GM19372 (cell line): ENCODE measurements at regions not wholly inside any gene's neighbourhood (a gene's known extent, or its start where the extent isn't known, plus 50 kb on each side); places are given as distances from the start of the nearest gene placed in this dataset.
A peak's percentile ranks its signal among the peaks of the same experiment; 100 is the strongest.
"Not testable (repeated sequence)": the region's sequence is repeated elsewhere in the genome, so short reads cannot be mapped to it uniquely, and the experiment has no call there.

Experiments
- ATAC-seq: cut with Tn5 transposase; IDR thresholded peaks from one replicate; pipeline ENCODE4 v1.9.1; 2021; ENCODE audit warnings: mild to moderate bottlenecking, low read depth, moderate library complexity; ENCODE audit not compliant: unreplicated experiment

DNA sequence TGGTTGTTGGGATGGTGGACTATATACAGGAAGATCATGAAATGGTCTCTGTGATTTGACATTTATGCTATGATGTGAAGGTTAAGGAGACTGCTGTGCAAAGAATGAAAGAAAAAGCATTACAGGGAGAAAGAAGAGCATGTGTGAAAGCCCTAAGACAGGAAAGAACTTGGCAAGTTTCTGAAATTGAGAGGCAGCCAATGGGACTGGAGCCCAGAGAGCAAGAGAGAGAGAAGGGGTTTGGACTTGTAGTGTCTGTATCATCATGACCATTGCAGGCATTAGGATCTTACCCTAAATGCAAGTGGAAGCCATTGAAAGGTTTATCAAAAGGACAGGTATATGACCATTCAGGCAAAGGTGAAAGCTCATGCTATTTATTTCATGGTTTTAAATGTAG is 147.1 kb downstream of the NAA11 start:
- ATAC-seq, result no peak

DNA sequence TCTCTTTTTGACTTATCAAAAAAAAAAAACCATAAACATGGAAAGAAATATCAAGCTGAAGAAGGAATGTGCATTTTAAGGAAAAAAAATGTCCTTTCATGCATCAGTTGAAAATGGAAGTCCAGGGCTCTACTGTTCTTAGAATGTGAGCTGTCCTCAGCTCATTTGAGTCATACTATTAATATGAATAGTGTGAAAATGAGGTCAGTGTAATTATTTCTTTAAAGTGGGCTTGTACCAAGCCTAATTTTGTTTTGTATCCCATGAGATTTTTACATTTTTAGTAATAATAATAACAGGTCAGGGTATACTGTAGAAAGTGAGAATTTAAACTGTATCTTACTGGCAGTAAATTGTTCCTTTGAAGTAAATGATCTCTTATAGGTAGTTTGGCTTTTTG is 148.5 kb downstream of the NAA11 start:
- no peak for ATAC-seq

DNA sequence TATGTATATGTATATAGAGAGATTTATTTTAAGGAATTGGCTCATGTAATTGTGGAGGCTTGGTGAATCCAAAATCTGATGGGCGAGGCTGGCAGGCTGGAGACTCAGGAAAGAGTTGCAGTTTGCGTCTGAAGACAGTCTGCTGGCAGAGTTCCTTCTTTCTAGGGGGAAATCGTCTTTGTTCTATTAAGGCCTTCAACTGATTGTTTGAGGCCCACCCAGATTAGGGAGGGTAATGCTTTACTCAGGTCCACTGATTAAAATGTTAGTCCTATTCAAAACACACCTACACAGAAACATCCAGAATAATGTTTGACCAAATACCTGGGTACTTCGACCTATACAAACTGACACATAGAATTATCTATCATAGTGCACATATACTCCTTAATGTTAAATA is 149.5 kb downstream of the NAA11 start:
- no peak for ATAC-seq

DNA sequence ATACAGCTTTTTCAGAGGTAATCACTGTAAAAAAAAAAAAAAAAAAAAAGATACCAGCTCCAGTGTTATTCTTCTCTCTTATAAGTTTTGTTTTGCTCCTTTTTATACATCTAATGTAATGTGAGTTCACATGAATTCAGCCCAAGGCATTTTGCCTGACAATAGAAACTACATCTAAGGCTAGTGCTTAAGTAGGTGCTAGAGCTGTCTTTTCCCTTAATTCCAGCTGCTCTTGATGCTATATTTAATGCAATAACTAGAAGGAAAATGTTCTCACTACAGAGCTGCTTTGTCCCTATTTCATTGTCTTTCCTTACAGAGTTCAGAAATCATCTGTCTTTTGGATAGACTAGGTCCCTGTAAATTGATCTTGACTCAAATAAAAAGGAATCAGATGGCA is 150.1 kb downstream of the NAA11 start:
- ATAC-seq, result no peak

DNA sequence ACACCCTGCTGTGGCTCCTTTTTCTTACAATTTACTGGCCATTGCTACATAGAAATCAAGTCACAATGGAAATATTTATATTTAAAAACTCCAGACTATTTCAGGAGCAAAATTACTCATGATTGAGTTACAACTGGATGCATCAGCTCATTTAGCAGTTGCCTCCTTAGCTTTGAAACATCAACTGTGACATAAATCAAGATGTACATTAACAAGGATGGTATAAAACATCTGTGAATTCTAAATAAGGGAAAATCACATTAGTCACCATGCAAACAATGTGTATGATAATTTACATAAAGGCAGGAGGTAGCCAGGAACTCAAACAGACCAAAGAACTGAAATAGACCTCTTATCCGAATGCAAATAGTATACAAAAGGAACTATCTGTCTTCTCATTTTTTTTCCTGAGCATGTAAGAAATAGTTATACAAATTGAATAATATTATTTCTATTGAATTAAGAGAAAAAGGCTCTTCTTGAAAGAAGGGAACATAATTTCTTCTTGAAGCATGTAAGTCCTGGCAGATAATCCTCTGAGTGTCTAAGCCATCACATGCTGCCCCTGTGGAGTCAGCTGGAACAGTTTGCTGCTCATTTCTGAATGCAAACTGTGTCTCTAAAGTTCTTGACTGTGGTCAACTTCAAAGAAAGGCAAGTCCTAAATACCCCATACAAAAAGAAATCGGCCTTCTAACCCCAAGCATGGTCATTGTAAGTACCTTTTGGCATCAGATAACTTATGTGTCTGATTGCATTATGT is 151.2 kb downstream of the NAA11 start:
- ATAC-seq, result no peak

DNA sequence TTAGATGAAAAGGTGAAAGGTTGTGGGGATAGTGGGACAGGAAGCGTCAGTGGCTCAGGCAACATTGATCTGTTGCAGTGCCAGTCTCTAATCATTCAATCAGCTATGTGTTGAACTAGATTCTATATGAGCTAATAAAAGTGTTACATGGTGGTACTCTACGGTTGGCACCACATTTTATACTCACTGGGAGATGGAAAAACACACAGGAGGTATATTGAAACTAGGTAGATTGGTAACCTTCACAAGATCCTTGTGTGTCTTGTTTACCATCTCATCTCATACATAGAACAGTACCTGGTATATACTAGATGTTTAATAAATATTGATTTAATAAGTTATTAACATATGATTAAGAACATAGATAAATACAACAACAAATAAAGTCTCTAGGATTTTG is 152.7 kb downstream of the NAA11 start:
- no peak for ATAC-seq

DNA sequence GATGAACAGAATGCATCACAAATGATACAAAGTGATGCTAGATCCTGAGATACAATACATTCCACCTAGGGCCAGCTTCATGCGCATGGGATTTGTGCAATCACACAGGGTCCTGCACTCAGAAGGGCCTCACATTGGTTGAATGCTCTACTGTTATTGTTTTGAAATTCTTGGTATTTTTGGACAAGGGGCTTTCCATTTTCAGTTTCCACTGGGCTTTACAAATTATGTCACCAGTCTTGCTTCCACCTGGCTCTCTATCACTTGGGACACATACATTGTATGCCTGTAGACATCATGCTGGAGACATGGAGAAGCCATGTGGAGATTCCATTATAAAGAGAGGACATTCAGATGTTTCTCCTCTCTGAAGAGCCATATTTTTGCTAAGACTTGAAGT is 155.8 kb downstream of the NAA11 start:
- ATAC-seq, result peak; percentile 59

DNA sequence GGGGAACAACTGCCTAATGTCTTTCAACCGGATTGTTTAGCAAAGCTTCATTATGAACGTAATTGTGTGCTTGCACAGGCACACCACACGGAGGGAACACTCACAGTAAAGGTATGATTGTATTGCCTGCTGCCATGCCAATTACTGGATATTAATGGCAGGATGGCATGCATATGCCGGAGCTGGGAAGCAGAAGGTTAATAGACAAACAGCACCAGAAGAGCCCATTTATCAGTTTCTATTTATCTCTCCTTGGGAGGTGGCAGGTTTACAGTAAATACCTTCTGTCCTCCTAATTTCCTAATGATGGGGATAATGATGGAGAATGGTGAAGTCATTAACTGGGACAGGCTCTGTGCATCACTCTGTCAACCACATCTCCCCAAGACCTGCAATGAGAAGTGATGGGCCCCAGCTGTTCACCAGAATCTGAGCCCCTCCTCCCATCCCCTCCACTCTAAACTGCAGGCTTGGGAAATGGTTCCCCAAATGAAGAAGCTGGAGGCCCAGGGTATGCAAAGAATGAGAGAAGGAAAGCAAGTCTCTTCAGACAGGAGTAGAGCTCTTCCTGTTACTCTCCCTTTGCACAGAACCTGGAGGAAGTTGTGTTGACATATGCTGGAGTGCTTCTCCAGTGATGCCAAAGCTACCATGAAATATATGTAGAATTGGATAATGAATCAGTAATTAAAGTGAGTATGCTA is 160.8 kb downstream of the NAA11 start:
- no peak for ATAC-seq

DNA sequence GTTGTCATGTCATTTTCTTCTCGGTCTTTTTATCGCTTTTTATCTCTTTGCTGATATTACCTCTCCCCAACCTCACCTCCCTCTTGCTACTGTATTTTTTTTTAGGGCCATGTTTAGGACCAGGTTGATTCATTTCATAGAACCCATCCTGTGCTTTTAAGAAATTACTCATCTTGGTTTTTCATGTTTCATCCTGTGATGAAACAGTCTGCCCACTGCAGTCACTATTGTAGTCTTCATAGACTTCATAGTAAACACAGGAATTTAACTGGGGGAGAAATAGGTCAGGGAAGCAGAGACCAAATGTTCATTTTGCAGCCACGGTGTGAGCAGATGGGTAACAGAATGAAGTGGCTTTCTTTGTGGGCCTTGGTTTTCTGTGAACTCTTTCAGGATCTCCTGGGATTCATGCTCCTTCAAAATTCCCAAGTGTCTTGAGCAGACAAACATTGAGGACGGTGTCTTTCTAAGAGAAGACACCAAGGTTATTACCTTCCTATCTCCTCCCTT is 161.8 kb downstream of the NAA11 start:
- ATAC-seq, result no peak

DNA sequence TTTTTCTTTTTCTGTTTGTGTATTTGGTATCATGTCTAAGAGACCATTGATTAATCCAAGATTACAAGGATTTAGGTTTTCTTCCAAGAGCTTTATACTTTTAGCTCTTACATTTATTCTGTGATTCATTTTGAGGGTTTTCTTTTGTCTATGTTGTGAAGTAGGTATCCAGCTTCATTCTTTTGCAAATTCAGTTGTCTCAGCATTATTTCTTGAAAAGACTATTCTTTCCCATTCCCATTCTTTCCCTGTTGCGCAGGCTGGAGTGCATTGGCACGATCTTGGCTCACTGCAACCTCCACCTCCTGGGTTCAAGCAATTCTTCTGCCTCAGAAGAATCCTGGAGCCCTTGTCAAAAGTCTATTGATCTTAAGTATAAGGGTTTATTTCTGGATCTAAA is 164.9 kb downstream of the NAA11 start:
- ATAC-seq, result no peak

DNA sequence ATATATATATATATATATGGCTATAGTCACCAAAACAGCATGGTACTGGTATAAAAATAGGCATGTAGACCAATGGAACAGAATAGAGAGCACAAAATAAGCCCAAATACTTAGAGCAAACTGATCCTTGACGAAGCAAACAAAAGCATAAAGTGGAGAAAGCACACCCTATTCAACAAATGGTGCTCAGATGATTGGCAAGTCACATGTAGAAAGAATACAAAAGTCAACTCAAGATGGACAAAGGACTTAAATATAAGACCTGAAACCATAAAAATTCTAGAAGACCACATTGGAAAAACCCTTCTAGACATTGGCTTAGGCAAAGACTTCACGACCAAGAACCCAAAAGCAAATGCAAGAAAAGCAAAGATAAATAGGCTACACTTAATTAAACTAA is 167.2 kb downstream of the NAA11 start:
- ATAC-seq, result not testable (repeated sequence)

DNA sequence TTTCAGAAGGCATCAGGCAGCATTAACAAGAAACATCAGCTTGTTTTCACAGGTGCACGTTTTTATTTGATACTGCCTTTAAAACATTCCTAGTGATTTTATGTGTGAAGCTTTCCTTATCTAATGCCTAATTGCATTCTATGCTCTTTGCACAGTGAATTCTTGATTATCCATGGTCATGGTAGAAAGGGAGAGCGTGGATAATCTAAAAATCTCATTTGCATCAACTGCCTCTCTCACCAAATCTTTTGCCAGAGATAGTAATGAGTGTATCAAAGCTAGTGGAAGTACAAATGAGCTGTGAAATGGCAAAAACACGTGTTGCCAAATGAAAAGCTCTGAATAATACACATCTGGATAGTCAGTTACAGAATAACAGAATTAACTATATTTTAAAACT is 170.5 kb downstream of the NAA11 start:
- ATAC-seq, result no peak

DNA sequence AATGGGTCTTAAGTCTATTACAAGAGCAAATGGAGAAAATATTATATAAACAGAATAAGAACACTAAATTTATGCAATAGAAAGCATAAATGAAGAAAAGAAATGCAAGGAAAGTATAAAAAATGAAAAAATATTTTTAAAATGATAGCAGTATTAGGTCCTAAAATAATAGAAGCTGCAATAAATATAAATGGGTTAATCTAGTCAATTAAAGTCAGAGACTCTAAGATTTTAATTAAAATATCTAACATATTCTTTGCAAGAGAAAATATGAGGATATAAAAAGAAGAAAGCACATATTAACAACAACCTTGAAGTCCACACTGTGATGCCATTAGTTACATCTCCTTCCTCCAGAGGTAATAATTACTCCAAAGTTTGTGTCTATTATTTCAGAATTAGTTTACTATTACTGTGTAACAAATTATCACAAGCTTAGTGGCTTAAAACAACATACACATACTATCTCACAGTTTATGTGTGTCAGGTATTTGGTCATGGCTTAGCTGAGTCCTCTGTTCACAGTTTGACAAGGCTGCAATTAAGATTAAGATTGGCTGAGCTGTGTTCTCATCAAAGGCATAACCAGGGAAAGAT is 174.9 kb downstream of the NAA11 start:
- no peak for ATAC-seq

DNA sequence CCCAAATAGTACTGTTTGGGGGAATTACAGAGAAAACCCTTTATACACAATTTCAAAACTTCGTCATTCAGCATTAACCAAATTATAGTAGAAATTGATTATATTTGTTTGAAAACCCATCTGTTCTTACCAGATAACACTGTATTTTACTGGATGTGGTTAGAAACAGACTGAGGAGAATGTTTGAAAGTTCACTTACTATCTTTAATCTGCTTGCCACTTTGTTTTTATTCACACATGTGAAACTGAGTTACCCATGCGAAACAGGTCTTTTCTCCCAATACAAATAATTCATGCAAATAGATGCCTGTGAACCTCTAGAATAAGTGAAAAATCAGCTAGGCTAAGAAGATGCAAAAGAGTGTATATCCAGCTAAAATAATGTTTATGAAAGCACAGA is 177.5 kb downstream of the NAA11 start:
- ATAC-seq, result no peak

DNA sequence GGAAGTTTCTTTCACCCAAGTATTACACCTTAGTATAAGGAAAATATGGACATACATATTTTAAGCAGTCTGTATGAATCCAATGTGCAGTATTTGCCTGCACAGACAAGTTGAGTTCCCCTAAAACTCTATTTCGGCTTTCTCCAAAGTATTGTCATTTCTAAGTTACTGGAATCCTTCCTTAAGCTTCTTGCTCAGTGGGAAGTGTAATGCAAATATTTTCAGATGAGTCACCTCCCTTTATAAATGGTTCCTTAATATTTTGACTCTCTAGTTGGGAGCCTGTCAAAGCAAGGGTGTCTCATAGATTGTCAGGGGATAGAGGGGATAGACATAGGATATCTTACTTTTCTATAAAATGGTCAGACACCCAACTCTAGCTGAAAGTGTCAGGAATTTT is 178.6 kb downstream of the NAA11 start:
- ATAC-seq, result no peak

DNA sequence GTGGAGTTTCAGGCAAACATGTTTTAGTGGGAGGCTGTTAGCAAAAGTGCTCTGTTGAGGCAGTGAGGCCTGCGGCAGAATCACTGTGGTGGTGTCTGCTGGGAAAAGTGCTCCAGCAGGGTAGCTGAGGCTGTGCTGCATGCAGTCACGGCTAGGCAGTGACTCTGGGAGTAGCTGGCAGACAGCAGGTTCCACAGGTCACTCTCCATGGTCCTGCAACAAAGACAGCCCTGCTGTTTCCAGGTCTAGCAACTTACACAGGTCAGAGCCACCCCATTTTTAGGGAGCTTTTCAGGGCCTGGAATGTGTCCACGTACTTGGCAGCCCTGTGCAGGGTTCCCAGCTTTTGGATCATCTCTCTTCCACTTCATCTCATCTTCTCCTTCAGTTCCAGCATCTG is 184.3 kb downstream of the NAA11 start:
- no peak for ATAC-seq

DNA sequence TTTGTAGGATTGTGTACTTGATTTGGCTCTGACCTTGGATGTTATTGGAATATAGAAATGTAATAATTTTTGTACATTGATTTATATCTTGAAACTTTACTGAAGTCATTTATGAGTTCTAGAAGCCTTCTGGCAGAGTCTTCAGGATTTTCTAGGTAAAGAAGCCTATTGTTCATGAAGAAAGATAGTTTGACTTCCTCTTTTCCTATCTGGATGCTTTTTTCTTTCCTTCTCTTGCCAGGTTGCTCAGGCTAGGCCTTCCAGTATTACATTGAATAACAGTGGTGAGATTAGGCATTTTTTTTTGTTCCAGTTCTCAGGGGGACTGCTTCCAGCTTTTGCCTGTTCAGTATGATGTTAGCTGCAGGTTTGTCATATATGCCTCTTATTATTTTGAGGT is 191.1 kb downstream of the NAA11 start:
- ATAC-seq, result no peak

DNA sequence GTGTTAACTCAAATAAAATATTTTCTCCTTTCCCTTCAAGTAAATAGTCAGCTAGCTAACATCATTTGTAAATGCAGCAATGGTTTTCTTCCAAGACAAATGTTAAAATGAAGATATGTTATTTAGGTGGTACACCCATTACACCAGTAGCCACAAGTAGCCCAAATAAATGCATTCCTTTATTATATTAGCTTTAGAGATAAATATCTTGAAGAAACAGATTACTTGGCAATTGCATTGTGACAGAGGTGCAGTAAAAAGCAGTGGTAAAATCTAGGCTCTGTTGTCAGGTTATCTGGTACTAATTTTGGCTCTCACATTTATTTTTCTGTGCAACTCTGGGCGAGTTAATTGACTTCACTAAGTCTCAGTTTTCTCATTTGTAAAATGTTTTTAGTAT is 193.0 kb downstream of the NAA11 start:
- ATAC-seq, result no peak

DNA sequence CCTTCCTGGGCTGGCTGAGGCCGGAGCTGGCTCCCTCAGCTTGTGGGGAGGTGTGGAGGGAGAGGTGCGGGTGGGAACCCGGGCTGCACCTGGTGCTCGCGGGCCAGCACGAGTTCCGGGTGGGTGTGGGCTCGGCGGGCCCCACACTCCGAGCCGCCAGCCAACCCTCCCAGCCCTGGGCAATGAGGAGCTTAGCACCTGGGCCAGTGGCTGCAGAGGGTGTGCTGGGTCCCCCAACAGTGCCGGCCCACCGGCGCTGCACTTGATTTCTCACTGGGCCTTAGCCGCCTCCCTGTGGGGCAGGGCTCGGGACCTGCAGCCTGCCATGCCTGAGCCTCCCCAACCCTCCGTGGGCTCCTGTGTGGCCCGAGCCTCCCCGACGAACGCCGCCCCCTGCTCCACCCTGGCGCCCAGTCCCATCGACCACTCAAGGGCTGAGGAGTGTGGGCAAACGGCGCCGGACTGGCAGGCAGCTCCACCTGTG is 182.7 kb upstream of the PAQR3 start:
- no peak for ATAC-seq

DNA sequence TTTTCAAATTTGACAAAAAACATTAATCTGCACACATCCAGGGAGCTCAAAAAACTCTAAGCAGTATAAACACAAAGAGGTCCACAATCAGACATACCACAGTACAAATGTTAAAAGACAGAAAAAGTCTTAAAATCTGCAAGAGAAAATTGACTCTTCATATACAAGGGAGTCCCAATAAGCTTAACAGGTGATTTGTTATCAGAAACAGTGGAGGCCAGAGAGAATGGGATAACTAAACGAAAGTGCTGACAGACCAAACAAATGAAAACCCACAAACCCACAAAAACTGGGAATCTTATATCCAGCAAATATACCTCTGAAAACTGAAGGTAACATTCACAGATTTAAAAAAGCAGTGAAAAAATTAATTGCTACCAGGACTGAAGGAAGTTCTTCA is 182.0 kb upstream of the PAQR3 start:
- no peak for ATAC-seq

DNA sequence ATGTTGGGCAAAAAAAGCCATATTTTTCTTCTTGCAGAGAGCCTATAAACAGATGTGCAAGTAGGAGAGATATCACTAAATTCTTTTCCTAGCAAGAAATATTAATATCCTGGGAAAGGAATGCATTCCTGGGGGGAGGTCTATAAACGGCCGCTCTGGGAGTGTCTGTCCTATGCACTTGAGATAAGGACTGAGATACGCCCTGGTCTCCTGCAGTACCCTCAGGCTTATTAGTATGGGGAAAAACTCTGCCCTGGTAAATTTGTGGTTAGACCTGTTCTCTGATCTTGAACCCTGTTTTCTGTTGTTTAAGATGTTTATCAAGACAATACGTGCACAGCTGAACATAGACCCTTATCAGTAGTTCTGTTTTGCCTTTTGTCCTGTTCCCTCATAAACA is 177.8 kb upstream of the PAQR3 start:
- ATAC-seq, result not testable (repeated sequence)

DNA sequence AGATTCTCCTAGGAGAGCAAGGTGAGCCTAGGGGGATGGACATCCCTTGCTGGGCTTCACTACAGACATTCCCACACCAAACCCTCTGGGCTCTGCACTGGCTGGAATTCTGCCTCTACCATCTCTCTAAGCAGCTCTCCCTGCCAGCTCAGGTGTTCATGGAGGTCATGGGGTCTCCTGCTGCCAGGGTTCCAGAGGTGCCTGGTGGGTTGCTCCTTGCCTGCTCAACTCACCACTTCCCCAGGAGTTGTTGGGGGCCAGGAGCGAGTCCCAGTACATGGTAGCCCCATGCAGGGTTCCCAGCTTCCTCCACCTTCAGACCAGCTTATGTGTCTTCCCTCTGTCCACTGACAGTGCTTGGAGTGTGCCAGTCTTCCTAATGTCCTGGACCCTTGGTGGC is 167.8 kb upstream of the PAQR3 start:
- no peak for ATAC-seq
